ENCODE measurements at regions not wholly inside any gene's neighbourhood (a gene's known extent, or its start where the extent isn't known, plus 50 kb on each side); places are given as distances from the start of the nearest gene placed in this dataset.

GRCh38 chr12:43004908-43005307 lies 415.4 kb upstream of the PRICKLE1 start:
- no peak for TF ChIP-seq CTCF (IDR thresholded peaks at IDR 0.05 in 4 of 5, conservative IDR thresholded peaks at IDR 0.05 in 1 of 5)
- no peak for TF ChIP-seq POLR2A (IDR thresholded peaks at IDR 0.05)
